Tibial artery (tissue), 4 donors: ENCODE measurements at regions not wholly inside any gene's neighbourhood (a gene's known extent, or its start where the extent isn't known, plus 50 kb on each side); places are given as distances from the start of the nearest gene placed in this dataset.

Experiments
- DNase-seq, 2 donors: peaks; one replicate each; pipeline ENCODE4 v3.0.0-alpha.2; 2019
- H3K27ac ChIP-seq, 2 donors: fragments of 200-600 bp; sonication (generic) in 1 of 2; 1 replicate in 1 of 2; 2 replicates in 1 of 2; pipeline ENCODE4 v1.5.1; 2018 to 2019; ENCODE audit warnings: mild to moderate bottlenecking in 1 of 2
- H3K27me3 ChIP-seq, 2 donors: fragments of 200-600 bp; sonication (generic) in 1 of 2; one replicate each; pipeline versions ENCODE4 v1.5.1 to v1.6.0; 2016 to 2019
- H3K36me3 ChIP-seq, 3 donors: fragments of 200-600 bp; sonication (generic) in 2 of 3; one replicate each; pipeline ENCODE4 v1.5.1; 2016 to 2019; ENCODE audit warnings: mild to moderate bottlenecking in 2 of 3
- H3K4me1 ChIP-seq, 4 donors: fragments of 200-600 bp; sonication (generic) in 2 of 4; 1 replicate in 3 of 4; 2 replicates in 1 of 4; pipeline ENCODE4 v1.5.1; 2016 to 2019
- H3K4me3 ChIP-seq, 2 donors: fragments of 200-600 bp; sonication (generic) in 1 of 2; 1 replicate in 1 of 2; 2 replicates in 1 of 2; pipeline ENCODE4 v1.5.1; 2018 to 2019; ENCODE audit warnings: mild to moderate bottlenecking in 2 of 2
- H3K9me3 ChIP-seq, 3 donors: fragments of 200-600 bp; sonication (generic) in 1 of 3; one replicate each; pipeline ENCODE4 v1.5.1; 2016 to 2019
- intact Hi-C: fragments of 100-400 bp; cut with DNase I; formaldehyde crosslinking; loops from one replicate; pipeline ENCODE4 v1.15.0; 2023; ENCODE audit warnings: low total_unique reads
- TF ChIP-seq, protein P1 (sequence below), 2 experiments: fragments of 200-600 bp in 1 of 2; fragments of 450-650 bp in 1 of 2; IDR thresholded peaks; one replicate each; pipeline ENCODE4 v1.5.1; 2017 to 2019; ENCODE audit warnings: antibody characterized with exemption in 2 of 2, mild to moderate bottlenecking in 1 of 2, moderate library complexity in 1 of 2

DNA sequence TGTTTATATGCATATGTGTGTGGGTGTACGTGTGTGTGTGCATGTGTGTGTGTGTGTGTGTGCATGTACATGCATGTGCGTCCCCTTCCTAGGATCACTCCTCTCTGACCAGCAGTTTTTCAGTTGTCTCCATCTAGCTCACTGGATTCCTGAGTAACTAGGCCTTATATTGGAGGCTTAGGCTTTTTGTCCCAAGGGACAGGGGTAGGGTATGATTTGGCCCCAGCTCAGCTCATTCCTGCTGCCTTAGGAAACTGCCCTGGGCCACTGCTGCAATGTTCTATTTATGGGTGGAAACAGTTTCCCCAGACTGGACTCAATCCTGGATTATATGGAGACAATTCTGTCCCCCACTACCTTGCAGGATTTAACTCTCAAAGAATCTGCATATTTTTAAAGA, 68.8 kb upstream of the SDK1 start:
- Histone ChIP-seq H3K36me3 (no peaks in the 10 kb centered on the region), H3K4me1 (peaks cover 0 to 41% (median 21%) of the 10 kb centered on the region in 4 donors), H3K4me3 (no peak overlapping the region), H3K27me3 (no peaks in the 10 kb centered on the region), H3K9me3 (peaks cover 0 to 8% (median 3%) of the 10 kb centered on the region in 3 donors), H3K27ac (peak overlapping the region; percentile 65 to 66)
- TF ChIP-seq, protein P1, sequence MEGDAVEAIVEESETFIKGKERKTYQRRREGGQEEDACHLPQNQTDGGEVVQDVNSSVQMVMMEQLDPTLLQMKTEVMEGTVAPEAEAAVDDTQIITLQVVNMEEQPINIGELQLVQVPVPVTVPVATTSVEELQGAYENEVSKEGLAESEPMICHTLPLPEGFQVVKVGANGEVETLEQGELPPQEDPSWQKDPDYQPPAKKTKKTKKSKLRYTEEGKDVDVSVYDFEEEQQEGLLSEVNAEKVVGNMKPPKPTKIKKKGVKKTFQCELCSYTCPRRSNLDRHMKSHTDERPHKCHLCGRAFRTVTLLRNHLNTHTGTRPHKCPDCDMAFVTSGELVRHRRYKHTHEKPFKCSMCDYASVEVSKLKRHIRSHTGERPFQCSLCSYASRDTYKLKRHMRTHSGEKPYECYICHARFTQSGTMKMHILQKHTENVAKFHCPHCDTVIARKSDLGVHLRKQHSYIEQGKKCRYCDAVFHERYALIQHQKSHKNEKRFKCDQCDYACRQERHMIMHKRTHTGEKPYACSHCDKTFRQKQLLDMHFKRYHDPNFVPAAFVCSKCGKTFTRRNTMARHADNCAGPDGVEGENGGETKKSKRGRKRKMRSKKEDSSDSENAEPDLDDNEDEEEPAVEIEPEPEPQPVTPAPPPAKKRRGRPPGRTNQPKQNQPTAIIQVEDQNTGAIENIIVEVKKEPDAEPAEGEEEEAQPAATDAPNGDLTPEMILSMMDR (IDR thresholded peaks at IDR 0.05), result no peak
- intact Hi-C loops, result no loop called here
- DNase-seq, result peak; percentile 55 to 87

DNA sequence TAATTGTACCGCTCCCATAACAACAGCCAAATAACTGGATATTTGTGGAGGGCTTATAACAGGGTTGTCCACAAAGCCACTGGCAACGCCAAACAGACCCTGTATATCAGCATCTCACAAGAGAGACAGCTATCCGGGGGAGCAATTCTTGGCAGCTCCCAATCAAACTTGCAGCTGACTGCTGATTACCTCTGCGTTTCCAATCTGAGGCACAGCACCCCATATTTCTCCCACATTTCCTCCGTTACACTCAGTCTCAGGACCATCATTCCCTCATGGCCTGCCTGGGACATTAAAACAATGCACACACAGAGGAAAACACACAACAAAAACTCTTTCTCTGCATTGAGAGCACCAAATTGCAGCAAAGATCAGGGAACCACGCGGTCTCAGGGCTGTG, 67.8 kb upstream of the SDK1 start:
- Histone ChIP-seq H3K27me3 (no peaks in the 10 kb centered on the region), H3K4me3 (no peak overlapping the region), H3K4me1 (peaks cover 0 to 32% (median 21%) of the 10 kb centered on the region in 4 donors), H3K27ac (peak overlapping the region; percentile 65 to 66), H3K36me3 (no peaks in the 10 kb centered on the region), H3K9me3 (peaks cover 0 to 8% (median 3%) of the 10 kb centered on the region in 3 donors)
- TF ChIP-seq, protein P1 (IDR thresholded peaks at IDR 0.05), result no peak
- DNase-seq, result no peak
- intact Hi-C loops, result no loop called here

DNA sequence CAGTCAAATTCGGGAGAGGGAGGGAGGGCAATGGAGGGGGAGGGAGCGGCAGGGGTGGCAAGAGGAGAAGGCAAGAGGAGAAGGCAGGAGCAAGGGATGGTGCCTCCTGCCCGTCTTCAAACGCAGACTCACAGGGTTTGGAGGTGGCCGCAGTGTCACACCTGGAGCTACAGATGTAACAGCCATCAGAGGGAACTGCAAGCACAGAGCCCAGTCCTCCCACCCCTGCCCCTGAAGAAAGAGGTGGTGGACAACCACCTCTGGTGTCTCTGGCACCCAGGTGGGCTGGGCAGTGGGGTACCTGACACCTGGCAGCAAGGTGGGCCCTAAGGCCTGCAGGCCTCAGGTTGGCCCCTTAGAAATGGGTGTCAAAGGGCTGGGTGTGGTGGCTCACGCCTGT, 67.0 kb upstream of the SDK1 start:
- TF ChIP-seq, protein P1 (IDR thresholded peaks at IDR 0.05), result no peak
- H3K4me3 ChIP-seq, result no peak overlapping the region
- peaks cover 0 to 8% (median 3%) of the 10 kb centered on the region in 3 donors for H3K9me3 ChIP-seq
- H3K4me1 ChIP-seq, result peaks cover 0 to 31% (median 21%) of the 10 kb centered on the region in 4 donors
- H3K36me3 ChIP-seq, result no peaks in the 10 kb centered on the region
- H3K27ac ChIP-seq, result peak overlapping the region; percentile 65 to 66
- DNase-seq, result no peak
- no peaks in the 10 kb centered on the region for H3K27me3 ChIP-seq
- intact Hi-C loops, result no loop called here

DNA sequence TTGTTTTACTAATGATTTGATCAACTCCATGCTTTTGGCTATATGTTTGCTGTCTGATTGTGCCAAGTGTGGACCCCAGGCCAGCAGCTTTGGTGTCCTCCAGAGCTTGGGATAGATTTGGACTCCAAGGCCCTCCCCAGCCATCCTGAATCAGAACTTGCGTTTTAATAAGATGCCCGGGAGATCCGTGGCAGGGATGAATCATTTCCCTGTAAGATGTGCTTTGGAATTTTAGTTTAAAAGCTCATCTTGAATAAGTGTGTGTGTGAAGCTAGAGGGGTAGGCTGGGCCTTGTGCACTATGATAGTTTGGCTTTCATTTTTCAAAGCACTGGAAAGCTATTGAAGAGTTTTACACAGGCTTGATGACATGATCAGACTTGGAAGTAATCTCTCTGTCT, 66.2 kb upstream of the SDK1 start:
- Histone ChIP-seq H3K36me3 (no peaks in the 10 kb centered on the region), H3K27ac (no peak overlapping the region), H3K4me3 (no peak overlapping the region), H3K4me1 (peaks cover 0 to 31% (median 21%) of the 10 kb centered on the region in 4 donors), H3K9me3 (peaks cover 0 to 8% (median 3%) of the 10 kb centered on the region in 3 donors), H3K27me3 (no peaks in the 10 kb centered on the region)
- TF ChIP-seq, protein P1 (IDR thresholded peaks at IDR 0.05), result no peak
- intact Hi-C loops, result no loop called here
- DNase-seq, result no peak

DNA sequence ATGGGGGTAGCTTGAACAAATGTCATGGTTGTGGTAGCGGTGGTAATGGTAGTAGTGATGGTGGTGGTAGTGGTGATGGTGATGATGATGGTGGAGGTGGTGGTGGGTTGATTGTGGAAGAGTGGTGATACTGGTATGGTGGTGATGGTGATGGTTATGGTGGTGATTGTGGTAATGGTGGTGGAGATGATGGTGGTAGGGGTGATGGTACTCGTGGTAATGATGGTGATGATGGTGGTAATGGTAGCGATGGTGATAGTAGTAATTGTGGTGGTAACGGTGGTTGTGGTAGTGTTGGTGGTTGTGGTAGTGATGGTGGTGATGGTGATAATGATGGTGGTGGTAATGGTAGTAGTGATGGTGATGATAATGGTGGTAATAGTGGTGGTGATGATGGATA, 65.7 kb upstream of the SDK1 start:
- no peak overlapping the region for H3K27ac ChIP-seq
- TF ChIP-seq, protein P1 (IDR thresholded peaks at IDR 0.05), result no peak
- H3K27me3 ChIP-seq, result no peaks in the 10 kb centered on the region
- H3K9me3 ChIP-seq, result peaks cover 0 to 8% (median 3%) of the 10 kb centered on the region in 3 donors
- no peak overlapping the region for H3K4me3 ChIP-seq
- H3K4me1 ChIP-seq, result peaks cover 0 to 31% (median 21%) of the 10 kb centered on the region in 4 donors
- H3K36me3 ChIP-seq, result no peaks in the 10 kb centered on the region
- no peak for DNase-seq
- intact Hi-C loops, result no loop called here

DNA sequence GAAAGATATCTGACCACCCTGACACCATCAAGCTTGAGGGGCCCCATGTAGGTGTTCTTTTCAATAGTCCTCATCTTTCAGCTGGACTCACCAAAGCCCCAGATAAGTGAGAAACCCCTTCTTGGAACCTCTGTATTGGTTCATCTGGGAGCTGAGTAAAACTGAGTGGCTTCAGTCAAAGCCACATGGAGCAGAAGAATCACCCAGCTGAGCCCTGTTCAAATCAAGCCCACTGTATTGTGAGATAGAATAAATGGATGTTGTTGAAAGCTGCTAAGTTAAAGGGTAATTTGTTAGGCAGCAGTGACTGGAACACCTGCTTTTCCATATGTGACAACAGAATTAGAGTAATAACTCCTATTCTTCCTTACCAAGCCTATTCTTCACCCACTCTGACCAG, 64.8 kb upstream of the SDK1 start:
- H3K36me3 ChIP-seq, result no peaks in the 10 kb centered on the region
- peaks cover 0 to 31% (median 21%) of the 10 kb centered on the region in 4 donors for H3K4me1 ChIP-seq
- no peak overlapping the region for H3K27ac ChIP-seq
- H3K27me3 ChIP-seq, result no peaks in the 10 kb centered on the region
- no peak overlapping the region for H3K4me3 ChIP-seq
- peaks cover 0 to 8% (median 3%) of the 10 kb centered on the region in 3 donors for H3K9me3 ChIP-seq
- TF ChIP-seq, protein P1 (IDR thresholded peaks at IDR 0.05), result no peak
- DNase-seq, result no peak
- intact Hi-C loops, result no loop called here
